GM23338 (cell line): ENCODE measurements at regions not wholly inside any gene's neighbourhood (a gene's known extent, or its start where the extent isn't known, plus 50 kb on each side); places are given as distances from the start of the nearest gene placed in this dataset.
"Not testable (repeated sequence)": the region's sequence is repeated elsewhere in the genome, so short reads cannot be mapped to it uniquely, and the experiment has no call there.

ENCODE experiments used
- ATAC-seq: fragments of 200-7000 bp; cut with Tn5 transposase; 3 replicates; pipeline ENCODE4 v1.9.1; 2020
- DNase-seq: peaks from one replicate; pipeline ENCODE4 v3.0.0-alpha.2; 2015; ENCODE audit warnings: low spot score
- H2AFZ ChIP-seq: fragments of 200-600 bp; sonication (generic); 2 replicates; pipeline ENCODE4 v1.8.0; 2016; ENCODE audit warnings: antibody characterized with exemption, mild to moderate bottlenecking, moderate library complexity
- H3F3A ChIP-seq: fragments of 200-600 bp; sonication (generic); replicated peaks from 2 replicates; pipeline ENCODE4 v1.8.0; 2017; ENCODE audit warnings: antibody characterized with exemption, mixed run types, low read depth
- H3K27ac ChIP-seq: fragments of 200-600 bp; sonication (generic); 2 replicates; pipeline ENCODE4 v1.6.1; 2016; ENCODE audit warnings: low read depth
- H3K27me3 ChIP-seq: fragments of 200-600 bp; sonication (generic); 2 replicates; pipeline ENCODE4 v1.8.0; 2016; ENCODE audit warnings: mild to moderate bottlenecking, mixed run types, moderate library complexity; ENCODE audit not compliant: insufficient read depth
- H3K36me3 ChIP-seq: fragments of 200-600 bp; sonication (generic); 2 replicates; pipeline ENCODE4 v1.8.0; 2016; ENCODE audit warnings: mild to moderate bottlenecking; ENCODE audit not compliant: insufficient read depth
- H3K4me1 ChIP-seq: fragments of 200-600 bp; sonication (generic); 2 replicates; pipeline ENCODE4 v1.8.0; 2016; ENCODE audit warnings: mild to moderate bottlenecking, moderate library complexity; ENCODE audit not compliant: insufficient read depth
- H3K4me2 ChIP-seq: fragments of 200-600 bp; sonication (generic); 2 replicates; pipeline ENCODE4 v1.7.1; 2017; ENCODE audit warnings: mixed run types
- H3K4me3 ChIP-seq: fragments of 200-600 bp; sonication (generic); 2 replicates; pipeline ENCODE4 v1.6.1; 2016; ENCODE audit warnings: mixed run types
- H3K79me2 ChIP-seq: fragments of 200-600 bp; sonication (generic); replicated peaks from 2 replicates; pipeline ENCODE4 v1.8.0; 2017; ENCODE audit warnings: mild to moderate bottlenecking; ENCODE audit not compliant: insufficient read depth
- H3K9me2 ChIP-seq: fragments of 200-600 bp; sonication (generic); 2 replicates; pipeline ENCODE4 v1.8.0; 2017; ENCODE audit not compliant: insufficient read depth
- H4K20me1 ChIP-seq: fragments of 200-600 bp; sonication (generic); replicated peaks from 2 replicates; pipeline ENCODE4 v1.8.0; 2017; ENCODE audit warnings: mild to moderate bottlenecking; ENCODE audit not compliant: insufficient read depth
- H3K27ac Mint-ChIP-seq: 2 replicates; pipeline ENCODE4 v1.8.0; 2020; ENCODE audit warnings: inconsistent platforms, mild to moderate bottlenecking, moderate library complexity, mixed read lengths
- H3K27me3 Mint-ChIP-seq: 3 replicates; pipeline ENCODE4 v1.8.0; 2022; ENCODE audit warnings: low read depth, mild to moderate bottlenecking, moderate library complexity, mixed read lengths, inconsistent platforms; ENCODE audit not compliant: insufficient read depth, poor library complexity
- H3K36me3 Mint-ChIP-seq: 3 replicates; pipeline ENCODE4 v1.8.0; 2021; ENCODE audit warnings: low read depth, mild to moderate bottlenecking, inconsistent platforms, moderate library complexity, mixed read lengths
- H3K4me1 Mint-ChIP-seq: 3 replicates; pipeline ENCODE4 v1.8.0; 2020; ENCODE audit warnings: mild to moderate bottlenecking, inconsistent platforms, mixed read lengths
- H3K4me3 Mint-ChIP-seq: 3 replicates; pipeline ENCODE4 v1.8.0; 2021; ENCODE audit warnings: moderate library complexity, mild to moderate bottlenecking, inconsistent platforms, mixed read lengths
- H3K9me3 Mint-ChIP-seq: 3 replicates; pipeline ENCODE4 v1.8.0; 2020; ENCODE audit warnings: moderate library complexity, mild to moderate bottlenecking, inconsistent platforms, mixed read lengths
- ETS1 ChIP-seq: IDR thresholded peaks from 2 replicates; pipeline ENCODE4 v1.6.1; 2016; ENCODE audit warnings: antibody characterized with exemption
- EZH2 ChIP-seq: fragments of 200-600 bp; sonication (generic); IDR thresholded peaks from one replicate; pipeline ENCODE4 v1.8.0; 2017; ENCODE audit warnings: antibody characterized with exemption, mild to moderate bottlenecking, low read depth; ENCODE audit not compliant: unreplicated experiment
- JUNB ChIP-seq: IDR thresholded peaks from one replicate; pipeline ENCODE4 v1.6.1; 2016; ENCODE audit warnings: antibody characterized with exemption; ENCODE audit not compliant: unreplicated experiment
- NANOG ChIP-seq: IDR thresholded peaks from 2 replicates; pipeline ENCODE4 v1.6.1; 2016; ENCODE audit warnings: antibody characterized with exemption, borderline replicate concordance
- POLR2AphosphoS5 ChIP-seq: IDR thresholded peaks from 2 replicates; pipeline ENCODE4 v1.6.1; 2016; ENCODE audit warnings: antibody characterized with exemption, low read depth
- TF ChIP-seq, protein P1 (sequence below): IDR thresholded peaks from one replicate; pipeline ENCODE4 v1.6.1; 2018; ENCODE audit warnings: antibody characterized with exemption; ENCODE audit not compliant: unreplicated experiment

- TF ChIP-seq ETS1, result no peak
- no peak for TF ChIP-seq EZH2
Observed at GRCh38 chr2:163934131-163934530, 198.3 kb upstream of the FIGN start (continued).

- no peak for ATAC-seq
- no peak overlapping the region for H3K27ac Mint-ChIP-seq
Observed at GRCh38 chr2:163919717-163920116, 183.9 kb upstream of the FIGN start.

GRCh38 chr2:163914486-163914885 is 178.7 kb upstream of the FIGN start:
- peak overlapping the region; percentile 75; the same call in 1 of the 2 replicates for H3K27ac Mint-ChIP-seq
- H3K4me2 ChIP-seq, H3K9me2 ChIP-seq, H3K4me3 ChIP-seq, H3K27me3 Mint-ChIP-seq, H3K4me1 ChIP-seq, ATAC-seq, H3K27me3 ChIP-seq, H3K79me2 ChIP-seq, H2AFZ ChIP-seq, H3K9me3 Mint-ChIP-seq, H4K20me1 ChIP-seq, H3K36me3 ChIP-seq, H3K27ac ChIP-seq, DNase-seq, H3K36me3 Mint-ChIP-seq, H3K4me1 Mint-ChIP-seq, H3F3A ChIP-seq, H3K4me3 Mint-ChIP-seq: not testable (repeated sequence)

More at GRCh38 chr2:163919717-163920116, 183.9 kb upstream of the FIGN start:
- Histone ChIP-seq H2AFZ (no peak overlapping the region), H3K4me2 (no peak overlapping the region), H3K4me1 (peaks cover 7% of the 10 kb centered on the region; the same call in 1 of the 2 replicates), H3K4me3 (no peak overlapping the region), H3K27ac (no peak overlapping the region), H4K20me1 (no peaks in the 10 kb centered on the region), H3K9me2 (no peaks in the 10 kb centered on the region), H3F3A (no peaks in the 10 kb centered on the region), H3K27me3 (no peaks in the 10 kb centered on the region), H3K36me3 (no peaks in the 10 kb centered on the region), H3K79me2 (no peaks in the 10 kb centered on the region)
- H3K9me3 Mint-ChIP-seq, result no peaks in the 10 kb centered on the region; the same call in 2 of the 3 replicates
- H3K36me3 Mint-ChIP-seq, result no peaks in the 10 kb centered on the region; the same call in 2 of the 3 replicates
- no peaks in the 10 kb centered on the region for H3K27me3 Mint-ChIP-seq
- no peak for DNase-seq
- no peak for TF ChIP-seq POLR2AphosphoS5
- no peak for TF ChIP-seq EZH2
- TF ChIP-seq JUNB, result no peak
- no peak for TF ChIP-seq ETS1
- no peak for TF ChIP-seq NANOG
- TF ChIP-seq, protein P1, sequence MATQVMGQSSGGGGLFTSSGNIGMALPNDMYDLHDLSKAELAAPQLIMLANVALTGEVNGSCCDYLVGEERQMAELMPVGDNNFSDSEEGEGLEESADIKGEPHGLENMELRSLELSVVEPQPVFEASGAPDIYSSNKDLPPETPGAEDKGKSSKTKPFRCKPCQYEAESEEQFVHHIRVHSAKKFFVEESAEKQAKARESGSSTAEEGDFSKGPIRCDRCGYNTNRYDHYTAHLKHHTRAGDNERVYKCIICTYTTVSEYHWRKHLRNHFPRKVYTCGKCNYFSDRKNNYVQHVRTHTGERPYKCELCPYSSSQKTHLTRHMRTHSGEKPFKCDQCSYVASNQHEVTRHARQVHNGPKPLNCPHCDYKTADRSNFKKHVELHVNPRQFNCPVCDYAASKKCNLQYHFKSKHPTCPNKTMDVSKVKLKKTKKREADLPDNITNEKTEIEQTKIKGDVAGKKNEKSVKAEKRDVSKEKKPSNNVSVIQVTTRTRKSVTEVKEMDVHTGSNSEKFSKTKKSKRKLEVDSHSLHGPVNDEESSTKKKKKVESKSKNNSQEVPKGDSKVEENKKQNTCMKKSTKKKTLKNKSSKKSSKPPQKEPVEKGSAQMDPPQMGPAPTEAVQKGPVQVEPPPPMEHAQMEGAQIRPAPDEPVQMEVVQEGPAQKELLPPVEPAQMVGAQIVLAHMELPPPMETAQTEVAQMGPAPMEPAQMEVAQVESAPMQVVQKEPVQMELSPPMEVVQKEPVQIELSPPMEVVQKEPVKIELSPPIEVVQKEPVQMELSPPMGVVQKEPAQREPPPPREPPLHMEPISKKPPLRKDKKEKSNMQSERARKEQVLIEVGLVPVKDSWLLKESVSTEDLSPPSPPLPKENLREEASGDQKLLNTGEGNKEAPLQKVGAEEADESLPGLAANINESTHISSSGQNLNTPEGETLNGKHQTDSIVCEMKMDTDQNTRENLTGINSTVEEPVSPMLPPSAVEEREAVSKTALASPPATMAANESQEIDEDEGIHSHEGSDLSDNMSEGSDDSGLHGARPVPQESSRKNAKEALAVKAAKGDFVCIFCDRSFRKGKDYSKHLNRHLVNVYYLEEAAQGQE, result no peak
- H3K4me1 Mint-ChIP-seq, result no peaks in the 10 kb centered on the region
- H3K4me3 Mint-ChIP-seq, result no peak overlapping the region

- not testable (repeated sequence) for H2AFZ ChIP-seq, H3K4me3 ChIP-seq, H3K27ac Mint-ChIP-seq, H3F3A ChIP-seq, H3K4me1 ChIP-seq, H3K27ac ChIP-seq, H3K36me3 Mint-ChIP-seq, H3K4me1 Mint-ChIP-seq, DNase-seq, H3K9me2 ChIP-seq, H3K79me2 ChIP-seq, H3K4me3 Mint-ChIP-seq, H3K27me3 Mint-ChIP-seq, H3K4me2 ChIP-seq, H4K20me1 ChIP-seq, H3K27me3 ChIP-seq, ATAC-seq, H3K9me3 Mint-ChIP-seq, H3K36me3 ChIP-seq
Observed at GRCh38 chr2:163913532-163913944, 177.7 kb upstream of the FIGN start.
